GM23338 (cell line): ENCODE measurements at regions not wholly inside any gene's neighbourhood (a gene's known extent, or its start where the extent isn't known, plus 50 kb on each side); places are given as distances from the start of the nearest gene placed in this dataset.

ENCODE experiments used
- ATAC-seq: fragments of 200-7000 bp; cut with Tn5 transposase; 3 replicates; pipeline ENCODE4 v1.9.1; 2020
- DNase-seq: peaks from one replicate; pipeline ENCODE4 v3.0.0-alpha.2; 2015; ENCODE audit warnings: low spot score
- H2AFZ ChIP-seq: fragments of 200-600 bp; sonication (generic); 2 replicates; pipeline ENCODE4 v1.8.0; 2016; ENCODE audit warnings: antibody characterized with exemption, mild to moderate bottlenecking, moderate library complexity
- H3F3A ChIP-seq: fragments of 200-600 bp; sonication (generic); replicated peaks from 2 replicates; pipeline ENCODE4 v1.8.0; 2017; ENCODE audit warnings: antibody characterized with exemption, mixed run types, low read depth
- H3K27ac ChIP-seq: fragments of 200-600 bp; sonication (generic); 2 replicates; pipeline ENCODE4 v1.6.1; 2016; ENCODE audit warnings: low read depth
- H3K27me3 ChIP-seq: fragments of 200-600 bp; sonication (generic); 2 replicates; pipeline ENCODE4 v1.8.0; 2016; ENCODE audit warnings: mild to moderate bottlenecking, mixed run types, moderate library complexity; ENCODE audit not compliant: insufficient read depth
- H3K36me3 ChIP-seq: fragments of 200-600 bp; sonication (generic); 2 replicates; pipeline ENCODE4 v1.8.0; 2016; ENCODE audit warnings: mild to moderate bottlenecking; ENCODE audit not compliant: insufficient read depth
- H3K4me1 ChIP-seq: fragments of 200-600 bp; sonication (generic); 2 replicates; pipeline ENCODE4 v1.8.0; 2016; ENCODE audit warnings: mild to moderate bottlenecking, moderate library complexity; ENCODE audit not compliant: insufficient read depth
- H3K4me2 ChIP-seq: fragments of 200-600 bp; sonication (generic); 2 replicates; pipeline ENCODE4 v1.7.1; 2017; ENCODE audit warnings: mixed run types
- H3K4me3 ChIP-seq: fragments of 200-600 bp; sonication (generic); 2 replicates; pipeline ENCODE4 v1.6.1; 2016; ENCODE audit warnings: mixed run types
- H3K79me2 ChIP-seq: fragments of 200-600 bp; sonication (generic); replicated peaks from 2 replicates; pipeline ENCODE4 v1.8.0; 2017; ENCODE audit warnings: mild to moderate bottlenecking; ENCODE audit not compliant: insufficient read depth
- H3K9me2 ChIP-seq: fragments of 200-600 bp; sonication (generic); 2 replicates; pipeline ENCODE4 v1.8.0; 2017; ENCODE audit not compliant: insufficient read depth
- H4K20me1 ChIP-seq: fragments of 200-600 bp; sonication (generic); replicated peaks from 2 replicates; pipeline ENCODE4 v1.8.0; 2017; ENCODE audit warnings: mild to moderate bottlenecking; ENCODE audit not compliant: insufficient read depth
- H3K27ac Mint-ChIP-seq: 2 replicates; pipeline ENCODE4 v1.8.0; 2020; ENCODE audit warnings: inconsistent platforms, mild to moderate bottlenecking, moderate library complexity, mixed read lengths
- H3K27me3 Mint-ChIP-seq: 3 replicates; pipeline ENCODE4 v1.8.0; 2022; ENCODE audit warnings: low read depth, mild to moderate bottlenecking, moderate library complexity, mixed read lengths, inconsistent platforms; ENCODE audit not compliant: insufficient read depth, poor library complexity
- H3K36me3 Mint-ChIP-seq: 3 replicates; pipeline ENCODE4 v1.8.0; 2021; ENCODE audit warnings: low read depth, mild to moderate bottlenecking, inconsistent platforms, moderate library complexity, mixed read lengths
- H3K4me1 Mint-ChIP-seq: 3 replicates; pipeline ENCODE4 v1.8.0; 2020; ENCODE audit warnings: mild to moderate bottlenecking, inconsistent platforms, mixed read lengths
- H3K4me3 Mint-ChIP-seq: 3 replicates; pipeline ENCODE4 v1.8.0; 2021; ENCODE audit warnings: moderate library complexity, mild to moderate bottlenecking, inconsistent platforms, mixed read lengths
- H3K9me3 Mint-ChIP-seq: 3 replicates; pipeline ENCODE4 v1.8.0; 2020; ENCODE audit warnings: moderate library complexity, mild to moderate bottlenecking, inconsistent platforms, mixed read lengths
- CREB1 ChIP-seq: fragments of 250-450 bp; sonication (Bioruptor Pico); IDR thresholded peaks from 2 replicates; pipeline ENCODE4 v1.5.0; 2020; ENCODE audit warnings: low read depth, mild to moderate bottlenecking, moderate library complexity
- EZH2 ChIP-seq: fragments of 200-600 bp; sonication (generic); IDR thresholded peaks from one replicate; pipeline ENCODE4 v1.8.0; 2017; ENCODE audit warnings: antibody characterized with exemption, mild to moderate bottlenecking, low read depth; ENCODE audit not compliant: unreplicated experiment
- EZH2phosphoT487 ChIP-seq: fragments of 200-600 bp; sonication (generic); IDR thresholded peaks from one replicate; pipeline ENCODE4 v1.8.1; 2018; ENCODE audit warnings: antibody characterized with exemption; ENCODE audit not compliant: unreplicated experiment
- JUNB ChIP-seq: IDR thresholded peaks from one replicate; pipeline ENCODE4 v1.6.1; 2016; ENCODE audit warnings: antibody characterized with exemption; ENCODE audit not compliant: unreplicated experiment
- NANOG ChIP-seq: IDR thresholded peaks from 2 replicates; pipeline ENCODE4 v1.6.1; 2016; ENCODE audit warnings: antibody characterized with exemption, borderline replicate concordance
- POLR2AphosphoS5 ChIP-seq: IDR thresholded peaks from 2 replicates; pipeline ENCODE4 v1.6.1; 2016; ENCODE audit warnings: antibody characterized with exemption, low read depth
- STAT1 ChIP-seq: IDR thresholded peaks from one replicate; pipeline ENCODE4 v1.6.1; 2016; ENCODE audit warnings: antibody characterized with exemption; ENCODE audit not compliant: unreplicated experiment
- ZNF114 ChIP-seq: fragments of 250-450 bp; sonication (Bioruptor Pico); IDR thresholded peaks from 2 replicates; pipeline ENCODE4 v1.5.0; 2020; ENCODE audit warnings: mild to moderate bottlenecking, moderate library complexity
- ZNF331 ChIP-seq: fragments of 250-450 bp; sonication (Bioruptor Pico); IDR thresholded peaks from 2 replicates; pipeline ENCODE4 v1.5.0; 2020; ENCODE audit warnings: low read depth, mild to moderate bottlenecking, moderate library complexity
- TF ChIP-seq, protein P1 (sequence below): fragments of 250-450 bp; sonication (Bioruptor Pico); IDR thresholded peaks from 2 replicates; pipeline ENCODE4 v1.5.0; 2020; ENCODE audit warnings: mild to moderate bottlenecking, moderate library complexity
- TF ChIP-seq, protein P2 (sequence below): IDR thresholded peaks from 2 replicates; pipeline ENCODE4 v1.6.1; 2016; ENCODE audit warnings: antibody characterized with exemption
- TF ChIP-seq, protein P3 (sequence below): IDR thresholded peaks from one replicate; pipeline ENCODE4 v1.6.1; 2018; ENCODE audit warnings: antibody characterized with exemption; ENCODE audit not compliant: unreplicated experiment
- TF ChIP-seq, protein P4 (sequence below), 2 experiments: fragments of 200-600 bp in 1 of 2; sonication (generic) in 1 of 2; conservative IDR thresholded peaks; 2 replicates each; pipeline versions ENCODE4 v1.5.1 to v1.6.1; 2016 to 2017; ENCODE audit warnings: antibody characterized with exemption in 2 of 2, low read depth in 2 of 2, mild to moderate bottlenecking in 2 of 2, moderate library complexity in 1 of 2

DNA sequence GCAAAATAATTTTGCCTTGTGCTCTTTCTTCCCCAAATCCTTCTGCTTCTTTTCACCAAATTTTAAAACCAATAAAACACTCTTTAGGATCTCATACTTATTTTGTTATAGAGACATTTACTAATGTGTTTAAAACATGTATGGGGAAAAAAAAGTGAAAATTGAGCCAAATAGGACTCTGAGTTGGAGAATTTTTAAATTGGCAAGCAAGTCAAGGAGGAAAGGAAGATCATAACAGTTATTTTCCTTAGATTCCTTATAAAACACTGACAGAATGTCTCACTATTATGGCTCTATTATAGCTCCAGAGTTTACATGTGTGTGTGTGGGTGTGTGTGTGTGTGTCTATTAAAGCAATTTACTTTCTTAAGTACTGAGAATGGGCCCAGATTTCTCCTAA lies 220.5 kb downstream of the SLC6A15 start:
- H3K4me1 Mint-ChIP-seq: peaks cover 50% of the 10 kb centered on the region
- TF ChIP-seq, protein P1, sequence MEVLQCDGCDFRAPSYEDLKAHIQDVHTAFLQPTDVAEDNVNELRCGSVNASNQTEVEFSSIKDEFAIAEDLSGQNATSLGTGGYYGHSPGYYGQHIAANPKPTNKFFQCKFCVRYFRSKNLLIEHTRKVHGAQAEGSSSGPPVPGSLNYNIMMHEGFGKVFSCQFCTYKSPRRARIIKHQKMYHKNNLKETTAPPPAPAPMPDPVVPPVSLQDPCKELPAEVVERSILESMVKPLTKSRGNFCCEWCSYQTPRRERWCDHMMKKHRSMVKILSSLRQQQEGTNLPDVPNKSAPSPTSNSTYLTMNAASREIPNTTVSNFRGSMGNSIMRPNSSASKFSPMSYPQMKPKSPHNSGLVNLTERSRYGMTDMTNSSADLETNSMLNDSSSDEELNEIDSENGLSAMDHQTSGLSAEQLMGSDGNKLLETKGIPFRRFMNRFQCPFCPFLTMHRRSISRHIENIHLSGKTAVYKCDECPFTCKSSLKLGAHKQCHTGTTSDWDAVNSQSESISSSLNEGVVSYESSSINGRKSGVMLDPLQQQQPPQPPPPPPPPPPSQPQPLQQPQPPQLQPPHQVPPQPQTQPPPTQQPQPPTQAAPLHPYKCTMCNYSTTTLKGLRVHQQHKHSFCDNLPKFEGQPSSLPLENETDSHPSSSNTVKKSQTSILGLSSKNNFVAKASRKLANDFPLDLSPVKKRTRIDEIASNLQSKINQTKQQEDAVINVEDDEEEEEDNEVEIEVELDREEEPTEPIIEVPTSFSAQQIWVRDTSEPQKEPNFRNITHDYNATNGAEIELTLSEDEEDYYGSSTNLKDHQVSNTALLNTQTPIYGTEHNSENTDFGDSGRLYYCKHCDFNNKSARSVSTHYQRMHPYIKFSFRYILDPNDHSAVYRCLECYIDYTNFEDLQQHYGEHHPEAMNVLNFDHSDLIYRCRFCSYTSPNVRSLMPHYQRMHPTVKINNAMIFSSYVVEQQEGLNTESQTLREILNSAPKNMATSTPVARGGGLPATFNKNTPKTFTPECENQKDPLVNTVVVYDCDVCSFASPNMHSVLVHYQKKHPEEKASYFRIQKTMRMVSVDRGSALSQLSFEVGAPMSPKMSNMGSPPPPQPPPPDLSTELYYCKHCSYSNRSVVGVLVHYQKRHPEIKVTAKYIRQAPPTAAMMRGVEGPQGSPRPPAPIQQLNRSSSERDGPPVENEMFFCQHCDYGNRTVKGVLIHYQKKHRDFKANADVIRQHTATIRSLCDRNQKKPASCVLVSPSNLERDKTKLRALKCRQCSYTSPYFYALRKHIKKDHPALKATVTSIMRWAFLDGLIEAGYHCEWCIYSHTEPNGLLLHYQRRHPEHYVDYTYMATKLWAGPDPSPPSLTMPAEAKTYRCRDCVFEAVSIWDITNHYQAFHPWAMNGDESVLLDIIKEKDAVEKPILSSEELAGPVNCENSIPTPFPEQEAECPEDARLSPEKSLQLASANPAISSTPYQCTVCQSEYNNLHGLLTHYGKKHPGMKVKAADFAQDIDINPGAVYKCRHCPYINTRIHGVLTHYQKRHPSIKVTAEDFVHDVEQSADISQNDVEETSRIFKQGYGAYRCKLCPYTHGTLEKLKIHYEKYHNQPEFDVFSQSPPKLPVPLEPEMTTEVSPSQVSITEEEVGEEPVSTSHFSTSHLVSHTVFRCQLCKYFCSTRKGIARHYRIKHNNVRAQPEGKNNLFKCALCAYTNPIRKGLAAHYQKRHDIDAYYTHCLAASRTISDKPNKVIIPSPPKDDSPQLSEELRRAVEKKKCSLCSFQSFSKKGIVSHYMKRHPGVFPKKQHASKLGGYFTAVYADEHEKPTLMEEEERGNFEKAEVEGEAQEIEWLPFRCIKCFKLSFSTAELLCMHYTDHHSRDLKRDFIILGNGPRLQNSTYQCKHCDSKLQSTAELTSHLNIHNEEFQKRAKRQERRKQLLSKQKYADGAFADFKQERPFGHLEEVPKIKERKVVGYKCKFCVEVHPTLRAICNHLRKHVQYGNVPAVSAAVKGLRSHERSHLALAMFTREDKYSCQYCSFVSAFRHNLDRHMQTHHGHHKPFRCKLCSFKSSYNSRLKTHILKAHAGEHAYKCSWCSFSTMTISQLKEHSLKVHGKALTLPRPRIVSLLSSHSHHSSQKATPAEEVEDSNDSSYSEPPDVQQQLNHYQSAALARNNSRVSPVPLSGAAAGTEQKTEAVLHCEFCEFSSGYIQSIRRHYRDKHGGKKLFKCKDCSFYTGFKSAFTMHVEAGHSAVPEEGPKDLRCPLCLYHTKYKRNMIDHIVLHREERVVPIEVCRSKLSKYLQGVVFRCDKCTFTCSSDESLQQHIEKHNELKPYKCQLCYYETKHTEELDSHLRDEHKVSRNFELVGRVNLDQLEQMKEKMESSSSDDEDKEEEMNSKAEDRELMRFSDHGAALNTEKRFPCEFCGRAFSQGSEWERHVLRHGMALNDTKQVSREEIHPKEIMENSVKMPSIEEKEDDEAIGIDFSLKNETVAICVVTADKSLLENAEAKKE (CRISPR knock-in tag): no peak
- no peak for TF ChIP-seq STAT1
- no peak for TF ChIP-seq POLR2AphosphoS5
- no peak for TF ChIP-seq EZH2
- no peak for TF ChIP-seq ZNF331 (CRISPR knock-in tag)
- TF ChIP-seq ZNF114 (CRISPR knock-in tag): no peak
- TF ChIP-seq, protein P2, sequence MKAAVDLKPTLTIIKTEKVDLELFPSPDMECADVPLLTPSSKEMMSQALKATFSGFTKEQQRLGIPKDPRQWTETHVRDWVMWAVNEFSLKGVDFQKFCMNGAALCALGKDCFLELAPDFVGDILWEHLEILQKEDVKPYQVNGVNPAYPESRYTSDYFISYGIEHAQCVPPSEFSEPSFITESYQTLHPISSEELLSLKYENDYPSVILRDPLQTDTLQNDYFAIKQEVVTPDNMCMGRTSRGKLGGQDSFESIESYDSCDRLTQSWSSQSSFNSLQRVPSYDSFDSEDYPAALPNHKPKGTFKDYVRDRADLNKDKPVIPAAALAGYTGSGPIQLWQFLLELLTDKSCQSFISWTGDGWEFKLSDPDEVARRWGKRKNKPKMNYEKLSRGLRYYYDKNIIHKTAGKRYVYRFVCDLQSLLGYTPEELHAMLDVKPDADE: no peak
- no peak for TF ChIP-seq JUNB
- no peak for TF ChIP-seq NANOG
- TF ChIP-seq, protein P3, sequence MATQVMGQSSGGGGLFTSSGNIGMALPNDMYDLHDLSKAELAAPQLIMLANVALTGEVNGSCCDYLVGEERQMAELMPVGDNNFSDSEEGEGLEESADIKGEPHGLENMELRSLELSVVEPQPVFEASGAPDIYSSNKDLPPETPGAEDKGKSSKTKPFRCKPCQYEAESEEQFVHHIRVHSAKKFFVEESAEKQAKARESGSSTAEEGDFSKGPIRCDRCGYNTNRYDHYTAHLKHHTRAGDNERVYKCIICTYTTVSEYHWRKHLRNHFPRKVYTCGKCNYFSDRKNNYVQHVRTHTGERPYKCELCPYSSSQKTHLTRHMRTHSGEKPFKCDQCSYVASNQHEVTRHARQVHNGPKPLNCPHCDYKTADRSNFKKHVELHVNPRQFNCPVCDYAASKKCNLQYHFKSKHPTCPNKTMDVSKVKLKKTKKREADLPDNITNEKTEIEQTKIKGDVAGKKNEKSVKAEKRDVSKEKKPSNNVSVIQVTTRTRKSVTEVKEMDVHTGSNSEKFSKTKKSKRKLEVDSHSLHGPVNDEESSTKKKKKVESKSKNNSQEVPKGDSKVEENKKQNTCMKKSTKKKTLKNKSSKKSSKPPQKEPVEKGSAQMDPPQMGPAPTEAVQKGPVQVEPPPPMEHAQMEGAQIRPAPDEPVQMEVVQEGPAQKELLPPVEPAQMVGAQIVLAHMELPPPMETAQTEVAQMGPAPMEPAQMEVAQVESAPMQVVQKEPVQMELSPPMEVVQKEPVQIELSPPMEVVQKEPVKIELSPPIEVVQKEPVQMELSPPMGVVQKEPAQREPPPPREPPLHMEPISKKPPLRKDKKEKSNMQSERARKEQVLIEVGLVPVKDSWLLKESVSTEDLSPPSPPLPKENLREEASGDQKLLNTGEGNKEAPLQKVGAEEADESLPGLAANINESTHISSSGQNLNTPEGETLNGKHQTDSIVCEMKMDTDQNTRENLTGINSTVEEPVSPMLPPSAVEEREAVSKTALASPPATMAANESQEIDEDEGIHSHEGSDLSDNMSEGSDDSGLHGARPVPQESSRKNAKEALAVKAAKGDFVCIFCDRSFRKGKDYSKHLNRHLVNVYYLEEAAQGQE: no peak
- TF ChIP-seq, protein P4, sequence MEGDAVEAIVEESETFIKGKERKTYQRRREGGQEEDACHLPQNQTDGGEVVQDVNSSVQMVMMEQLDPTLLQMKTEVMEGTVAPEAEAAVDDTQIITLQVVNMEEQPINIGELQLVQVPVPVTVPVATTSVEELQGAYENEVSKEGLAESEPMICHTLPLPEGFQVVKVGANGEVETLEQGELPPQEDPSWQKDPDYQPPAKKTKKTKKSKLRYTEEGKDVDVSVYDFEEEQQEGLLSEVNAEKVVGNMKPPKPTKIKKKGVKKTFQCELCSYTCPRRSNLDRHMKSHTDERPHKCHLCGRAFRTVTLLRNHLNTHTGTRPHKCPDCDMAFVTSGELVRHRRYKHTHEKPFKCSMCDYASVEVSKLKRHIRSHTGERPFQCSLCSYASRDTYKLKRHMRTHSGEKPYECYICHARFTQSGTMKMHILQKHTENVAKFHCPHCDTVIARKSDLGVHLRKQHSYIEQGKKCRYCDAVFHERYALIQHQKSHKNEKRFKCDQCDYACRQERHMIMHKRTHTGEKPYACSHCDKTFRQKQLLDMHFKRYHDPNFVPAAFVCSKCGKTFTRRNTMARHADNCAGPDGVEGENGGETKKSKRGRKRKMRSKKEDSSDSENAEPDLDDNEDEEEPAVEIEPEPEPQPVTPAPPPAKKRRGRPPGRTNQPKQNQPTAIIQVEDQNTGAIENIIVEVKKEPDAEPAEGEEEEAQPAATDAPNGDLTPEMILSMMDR (conservative IDR thresholded peaks at IDR 0.05; ENCODE audit: low read depth in 2 of 2): no peak
- no peak for TF ChIP-seq EZH2phosphoT487
- no peak for TF ChIP-seq CREB1 (CRISPR knock-in tag)
- peak overlapping the region; percentile 90 for H3K27ac Mint-ChIP-seq

More for the DNA sequence above, 220.5 kb downstream of the SLC6A15 start:
- Histone ChIP-seq H3K79me2 (peaks cover 24% of the 10 kb centered on the region), H3K4me2 (peak overlapping the region; percentile 81), H3K27ac (peak overlapping the region; percentile 94), H3K4me3 (peak overlapping the region; percentile 7; the same call in 1 of the 2 replicates), H4K20me1 (no peaks in the 10 kb centered on the region), H3K9me2 (no peaks in the 10 kb centered on the region), H3K27me3 (no peaks in the 10 kb centered on the region), H3F3A (no peaks in the 10 kb centered on the region), H3K4me1 (peaks cover 39% of the 10 kb centered on the region), H2AFZ (no peak overlapping the region), H3K36me3 (no peaks in the 10 kb centered on the region)
- no peaks in the 10 kb centered on the region for H3K27me3 Mint-ChIP-seq
- H3K36me3 Mint-ChIP-seq: peaks cover 6% of the 10 kb centered on the region; the same call in 2 of the 3 replicates
- DNase-seq: no peak
- no peaks in the 10 kb centered on the region; the same call in 2 of the 3 replicates for H3K9me3 Mint-ChIP-seq
- no peak overlapping the region; the same call in 2 of the 3 replicates for H3K4me3 Mint-ChIP-seq
- no peak for ATAC-seq
